Endodermal cell (in vitro differentiated cells): ENCODE measurements at regions not wholly inside any gene's neighbourhood (a gene's known extent, or its start where the extent isn't known, plus 50 kb on each side); places are given as distances from the start of the nearest gene placed in this dataset.

ENCODE experiments used
- DNase-seq: peaks from one replicate; pipeline ENCODE4 v3.0.0-alpha.2; 2017
- H3K27ac ChIP-seq: 2 replicates; pipeline ENCODE4 v1.5.1; 2013; ENCODE audit warnings: mild to moderate bottlenecking, low read depth, low read length, moderate library complexity
- H3K27me3 ChIP-seq: 2 replicates; pipeline ENCODE4 v1.6.1; 2013; ENCODE audit warnings: mild to moderate bottlenecking, low read length, moderate library complexity; ENCODE audit not compliant: insufficient read depth, control insufficient read depth, poor library complexity, severe bottlenecking
- H3K36me3 ChIP-seq: 2 replicates; pipeline ENCODE4 v1.7.0; 2013; ENCODE audit warnings: mild to moderate bottlenecking, low read length, moderate library complexity; ENCODE audit not compliant: control insufficient read depth, insufficient read depth
- H3K4me1 ChIP-seq: one replicate; pipeline ENCODE4 v1.7.0; 2013; ENCODE audit warnings: low read length; ENCODE audit not compliant: control insufficient read depth, insufficient read depth
- H3K4me3 ChIP-seq: 2 replicates; pipeline ENCODE4 v1.5.1; 2013; ENCODE audit warnings: mild to moderate bottlenecking, low read length, moderate library complexity
- H3K9ac ChIP-seq: 2 replicates; pipeline ENCODE4 v1.6.1; 2013; ENCODE audit warnings: mild to moderate bottlenecking, low read length, moderate library complexity; ENCODE audit not compliant: poor library complexity, severe bottlenecking; ENCODE audit errors: extremely low read depth
- H3K9me3 ChIP-seq: 2 replicates; pipeline ENCODE4 v1.6.1; 2013; ENCODE audit warnings: mild to moderate bottlenecking, low read length, moderate library complexity; ENCODE audit not compliant: control insufficient read depth
- H3K27ac Mint-ChIP-seq: 2 replicates; pipeline ENCODE4 v1.8.0; 2020; ENCODE audit warnings: mixed read lengths
- H3K27me3 Mint-ChIP-seq: 2 replicates; pipeline ENCODE4 v1.8.0; 2021; ENCODE audit warnings: mild to moderate bottlenecking, mixed read lengths; ENCODE audit not compliant: insufficient read depth
- H3K36me3 Mint-ChIP-seq: 2 replicates; pipeline ENCODE4 v1.8.0; 2020; ENCODE audit warnings: low read depth, mixed read lengths
- H3K4me1 Mint-ChIP-seq: 2 replicates; pipeline ENCODE4 v1.8.0; 2020; ENCODE audit warnings: mixed read lengths
- H3K4me3 Mint-ChIP-seq: 2 replicates; pipeline ENCODE4 v1.8.0; 2020; ENCODE audit warnings: mild to moderate bottlenecking, moderate library complexity, mixed read lengths
- H3K9me3 Mint-ChIP-seq: 2 replicates; pipeline ENCODE4 v1.8.0; 2020; ENCODE audit warnings: mild to moderate bottlenecking, mixed read lengths
- CTCF ChIP-seq: fragments of 200-600 bp; sonication (generic); conservative IDR thresholded peaks from 2 replicates; pipeline ENCODE4 v1.5.0; 2021; ENCODE audit warnings: antibody characterized with exemption, mild to moderate bottlenecking
- WGBS, 2 experiments: methylation state at CpG; one replicate each; pipeline versions ENCODE4 v1.1.5 to v1.1.7; 2013; ENCODE audit warnings: missing lambda C conversion rate in 2 of 2, mixed read lengths in 1 of 2; ENCODE audit not compliant: insufficient coverage in 1 of 2, insufficient read length in 1 of 2; 5-methylcytosine and 5-hydroxymethylcytosine counted together

DNA sequence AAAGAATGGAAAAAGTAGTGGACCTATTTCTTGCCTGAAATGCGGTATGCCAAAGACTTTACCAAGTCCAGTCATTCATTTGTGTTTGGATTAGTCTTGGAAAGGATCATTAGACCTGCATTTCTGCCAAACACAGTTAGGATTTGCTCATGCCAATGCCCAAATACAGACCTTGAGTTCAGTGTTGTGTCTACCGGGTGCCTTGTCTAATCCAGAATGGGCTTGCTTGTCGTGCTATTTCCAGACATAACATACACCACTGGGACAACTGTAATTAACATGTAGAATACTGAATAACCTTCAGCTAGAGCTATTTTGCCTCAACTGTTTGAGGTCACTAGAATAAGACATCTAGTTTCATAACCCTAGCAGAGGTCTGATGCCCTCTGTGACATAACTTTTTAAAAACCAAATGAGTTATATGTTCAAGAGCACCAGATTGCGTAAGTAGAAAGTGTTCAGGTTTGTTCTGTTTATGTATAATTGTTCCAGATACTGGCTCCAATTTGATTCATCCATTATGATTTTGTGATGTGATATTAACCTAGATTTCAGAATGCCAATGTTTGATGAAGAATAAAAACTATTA lies 145.3 kb upstream of the DPH6 start:
- DNase-seq = no peak
- 94 to 96% methylated on average over 2 to 4 of the region's 4 CpGs for WGBS, 2 experiments
- TF ChIP-seq CTCF = no peak
- Mint-ChIP-seq H3K27me3 (no peaks in the 10 kb centered on the region), H3K27ac (no peak overlapping the region), H3K36me3 (no peaks in the 10 kb centered on the region), H3K4me1 (peaks cover 2% of the 10 kb centered on the region), H3K9me3 (no peaks in the 10 kb centered on the region), H3K4me3 (no peak overlapping the region)
- Histone ChIP-seq H3K4me3 (no peak overlapping the region), H3K27ac (no peak overlapping the region), H3K9me3 (no peaks in the 10 kb centered on the region), H3K36me3 (no peaks in the 10 kb centered on the region), H3K4me1 (no peaks in the 10 kb centered on the region), H3K27me3 (no peaks in the 10 kb centered on the region), H3K9ac (no peak overlapping the region)

GRCh38 chr15:35691891-35692867 lies 146.2 kb upstream of the DPH6 start:
- H3K9me3 Mint-ChIP-seq = no peaks in the 10 kb centered on the region
- no peaks in the 10 kb centered on the region for H3K27me3 Mint-ChIP-seq
- TF ChIP-seq CTCF = no peak
- no peak overlapping the region for H3K4me3 Mint-ChIP-seq
- H3K4me1 Mint-ChIP-seq = peaks cover 6% of the 10 kb centered on the region
- Histone ChIP-seq H3K27ac (no peak overlapping the region), H3K9ac (no peak overlapping the region), H3K9me3 (no peaks in the 10 kb centered on the region), H3K4me1 (no peaks in the 10 kb centered on the region), H3K4me3 (no peak overlapping the region), H3K27me3 (no peaks in the 10 kb centered on the region), H3K36me3 (no peaks in the 10 kb centered on the region)
- 89% methylated on average over 2 of the region's 2 CpGs; no CpG with 5 or more reads in 1 of the 2 experiments for WGBS, 2 experiments
- H3K36me3 Mint-ChIP-seq = no peaks in the 10 kb centered on the region
- no peak for DNase-seq
- no peak overlapping the region for H3K27ac Mint-ChIP-seq

DNA sequence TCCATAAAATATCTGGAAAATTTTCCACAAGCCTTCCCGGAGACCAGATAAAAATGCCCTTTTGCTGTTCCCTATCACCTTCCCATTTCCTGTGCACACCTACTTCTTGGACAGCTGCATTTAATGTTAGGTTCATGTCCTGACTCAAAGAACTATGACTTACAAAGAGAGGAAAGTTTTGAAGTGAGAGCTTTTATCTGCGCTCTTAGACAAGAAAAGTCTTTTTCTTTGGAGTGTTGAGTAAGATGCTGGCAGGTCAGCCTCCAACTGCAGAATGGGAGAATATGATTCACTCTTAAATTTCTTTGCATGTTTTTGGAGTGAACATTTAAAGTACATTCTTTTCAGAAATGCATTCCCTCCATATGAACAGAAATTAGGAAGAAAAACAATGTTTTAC lies 147.3 kb upstream of the DPH6 start:
- 86% methylated on average over 2 of the region's 2 CpGs; no CpG with 5 or more reads in 1 of the 2 experiments for WGBS, 2 experiments
- no peak overlapping the region for H3K27ac ChIP-seq

More for the DNA sequence above, 147.3 kb upstream of the DPH6 start:
- Mint-ChIP-seq H3K9me3 (no peaks in the 10 kb centered on the region), H3K4me1 (peaks cover 14% of the 10 kb centered on the region), H3K27me3 (no peaks in the 10 kb centered on the region), H3K4me3 (no peak overlapping the region), H3K36me3 (no peaks in the 10 kb centered on the region), H3K27ac (no peak overlapping the region)
- no peaks in the 10 kb centered on the region for H3K27me3 ChIP-seq
- TF ChIP-seq CTCF = no peak
- H3K4me3 ChIP-seq = no peak overlapping the region
- peaks cover 6% of the 10 kb centered on the region for H3K4me1 ChIP-seq
- no peaks in the 10 kb centered on the region for H3K36me3 ChIP-seq
- H3K9me3 ChIP-seq = no peaks in the 10 kb centered on the region
- DNase-seq = no peak
- no peak overlapping the region for H3K9ac ChIP-seq
